Glomerular visceral epithelial cell (primary cell): ENCODE measurements at regions not wholly inside any gene's neighbourhood (a gene's known extent, or its start where the extent isn't known, plus 50 kb on each side); places are given as distances from the start of the nearest gene placed in this dataset.

Experiments used
- DNase-seq: peaks from one replicate; pipeline ENCODE4 v3.0.0-alpha.2; 2016; ENCODE audit errors: extremely low spot score

DNA sequence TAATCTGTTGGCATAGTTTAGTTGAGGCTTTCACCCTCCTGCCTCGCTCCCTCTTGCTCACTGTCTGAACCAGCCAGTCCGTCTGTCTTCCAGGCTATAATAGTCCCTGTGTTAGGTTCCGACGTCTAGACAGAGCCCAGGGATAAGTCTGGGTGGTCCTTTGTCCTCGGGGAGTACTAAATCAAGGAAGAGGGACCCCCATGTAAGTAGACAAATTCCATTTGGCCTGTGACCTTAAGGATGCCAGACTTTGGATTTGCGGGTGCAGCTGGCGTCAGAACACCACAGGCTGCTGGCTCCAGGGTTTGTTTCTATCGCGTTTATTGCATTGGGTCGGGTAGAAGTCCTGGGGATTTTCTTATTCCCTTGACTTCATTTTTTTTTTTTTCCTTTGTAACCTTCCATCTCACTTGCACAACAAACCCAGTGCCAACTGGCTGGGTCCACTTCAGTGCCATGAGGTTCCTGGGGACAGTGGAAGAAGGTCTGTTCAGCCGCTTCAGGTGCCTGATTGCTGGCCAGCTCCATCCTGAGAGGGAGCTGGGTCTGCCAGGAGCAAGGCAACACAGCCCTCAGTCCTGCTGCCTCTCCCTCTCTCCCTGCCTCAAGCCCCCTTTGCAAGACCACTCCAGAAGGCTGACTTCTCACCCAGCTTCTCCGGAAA is 95.4 kb upstream of the KLHL25 start:
- DNase-seq, result no peak

DNA sequence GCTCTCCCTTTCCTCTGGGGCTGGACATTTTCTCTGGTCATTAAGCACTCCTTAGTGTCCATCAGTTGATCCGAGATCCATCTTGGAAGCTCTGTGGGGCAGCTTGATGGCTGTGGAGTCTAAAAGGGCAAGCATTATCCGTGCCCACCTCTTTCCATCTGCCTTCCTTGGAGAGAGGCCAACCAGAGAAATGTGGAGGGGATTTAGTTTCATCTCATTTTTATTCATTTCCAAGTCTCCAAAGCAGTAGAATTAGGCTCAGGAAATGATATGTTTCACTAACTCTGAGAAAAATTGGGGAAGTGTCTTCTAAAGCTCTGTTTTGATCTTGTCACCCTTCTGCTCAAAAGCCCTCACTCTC is 95.9 kb upstream of the KLHL25 start:
- no peak for DNase-seq

DNA sequence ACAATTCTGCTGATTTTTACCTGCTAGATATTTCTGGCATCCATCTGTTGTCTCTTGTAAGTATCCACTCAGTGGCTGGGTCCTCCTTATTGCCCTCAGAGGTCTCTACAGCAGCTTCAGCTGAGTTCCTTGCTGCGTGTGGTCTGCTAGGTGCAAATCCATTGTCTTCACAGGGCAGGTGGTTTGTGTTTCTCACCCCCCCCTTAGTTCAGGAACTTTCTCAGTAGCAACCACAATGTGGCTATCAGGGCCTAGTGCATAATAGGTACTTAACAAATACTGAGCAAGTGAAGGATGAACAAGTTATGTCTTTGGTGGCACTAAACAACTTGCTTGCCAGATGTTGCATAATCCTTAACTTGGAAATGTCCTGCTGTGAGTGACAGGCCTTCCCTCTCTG is 96.7 kb upstream of the KLHL25 start:
- DNase-seq, result no peak

DNA sequence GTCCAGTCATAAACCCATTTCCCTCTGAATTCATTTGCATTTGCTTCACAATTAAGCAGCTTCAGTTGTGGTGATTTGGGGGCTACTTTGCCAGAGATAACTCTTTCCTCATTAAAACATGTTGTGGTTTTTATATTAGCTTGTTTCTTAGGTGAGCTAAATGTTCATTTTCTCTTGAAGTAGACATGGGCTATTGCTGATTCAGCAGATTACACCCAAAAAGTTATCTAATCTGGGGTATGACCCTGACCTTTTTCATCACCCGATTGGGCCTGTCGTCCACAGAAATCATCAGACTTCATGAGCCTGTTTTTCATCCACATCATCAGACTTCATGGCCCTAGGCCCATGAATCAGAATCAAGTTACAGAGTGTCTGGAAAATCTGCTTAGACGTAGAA is 97.5 kb upstream of the KLHL25 start:
- no peak for DNase-seq

DNA sequence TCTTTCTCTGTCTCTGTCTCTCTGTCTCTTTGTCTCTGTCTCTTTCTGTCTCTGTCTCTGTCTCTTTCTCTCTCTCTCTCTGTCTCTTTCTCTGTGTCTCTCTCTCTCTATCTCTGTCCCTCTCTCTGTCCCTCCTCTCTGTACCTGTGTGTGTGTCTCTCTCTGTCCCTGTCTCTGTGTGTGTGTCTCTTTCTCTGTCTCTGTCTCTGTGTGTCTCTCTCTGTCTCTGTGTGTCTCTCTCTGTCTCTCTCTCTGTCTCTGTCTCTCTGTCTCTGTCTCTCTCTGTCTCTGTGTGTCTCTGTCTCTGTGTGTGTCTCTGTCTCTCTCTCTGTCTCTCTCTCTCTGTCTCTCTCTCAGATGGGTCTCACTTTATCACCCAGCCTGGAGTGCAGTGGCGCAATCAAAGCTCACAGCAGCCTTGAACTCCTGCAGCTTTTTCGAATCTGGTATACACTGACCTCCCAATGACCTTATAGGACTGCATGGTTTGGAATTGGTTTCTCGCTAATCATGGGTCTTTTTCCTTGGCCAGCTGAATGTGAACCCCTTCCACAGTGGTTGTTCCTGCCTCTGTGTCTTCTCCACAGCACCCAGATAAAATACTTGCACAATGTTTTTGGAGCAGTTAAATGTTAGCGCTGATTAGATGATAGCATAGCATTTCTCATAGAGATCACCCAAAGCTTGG is 102.6 kb upstream of the KLHL25 start:
- no peak for DNase-seq

DNA sequence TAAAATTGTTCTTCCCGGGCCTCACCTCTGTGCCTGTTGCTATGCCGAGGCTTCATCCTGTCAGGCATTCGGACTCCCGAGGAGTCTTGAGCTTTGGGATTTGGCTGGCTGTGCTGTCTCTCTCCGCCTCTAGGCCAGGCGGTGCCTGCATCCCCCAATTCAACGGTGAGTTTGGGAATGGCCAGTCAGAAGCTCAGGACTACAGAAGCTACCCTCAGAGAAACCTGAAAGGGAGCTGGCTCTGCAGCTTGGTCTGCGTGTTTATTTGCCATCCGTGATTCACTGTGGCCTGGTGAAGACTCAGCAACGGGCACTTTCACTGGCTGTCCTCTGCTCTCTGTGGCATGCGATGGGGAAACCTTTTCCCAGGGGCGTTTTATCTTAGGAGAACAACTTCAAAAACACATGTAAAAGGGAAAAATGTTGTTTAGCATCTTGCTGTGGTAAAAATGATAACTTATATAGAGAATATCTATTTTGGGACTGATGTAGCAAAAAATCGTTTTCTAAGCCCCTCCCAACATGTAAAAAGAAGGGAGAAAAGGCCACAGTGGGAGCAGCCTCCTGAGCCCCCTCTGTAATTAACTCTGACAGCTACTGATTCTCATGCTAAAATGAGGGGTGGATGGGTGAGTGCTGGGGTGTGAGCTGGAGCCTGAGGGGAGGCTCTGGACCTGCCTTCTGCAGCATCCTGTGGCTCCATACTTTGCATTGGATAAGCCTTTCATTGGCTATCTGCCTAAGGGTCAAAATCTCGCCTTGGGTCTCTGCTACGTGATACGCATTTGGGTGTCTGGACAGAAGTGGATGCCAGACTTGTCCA is 103.4 kb upstream of the KLHL25 start:
- no peak for DNase-seq

DNA sequence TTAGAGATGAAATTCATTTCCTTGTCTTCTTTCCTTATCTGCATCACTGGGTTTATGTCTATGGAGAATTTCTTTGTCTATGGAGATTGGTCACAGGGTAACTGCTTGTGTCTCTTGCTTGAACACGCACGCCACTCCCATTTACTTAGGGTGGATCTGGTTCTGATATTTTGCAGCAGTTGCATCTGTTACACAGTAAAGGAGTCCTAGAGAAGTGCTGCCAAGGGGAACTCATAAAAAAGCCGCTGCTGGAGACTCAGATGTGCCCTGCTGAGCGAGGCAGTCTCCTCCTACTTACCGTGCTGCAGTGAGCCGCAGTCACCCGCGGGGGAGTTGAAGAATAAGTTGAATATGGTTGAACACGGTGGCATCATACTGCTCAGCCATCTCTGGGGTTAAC is 105.2 kb upstream of the KLHL25 start:
- no peak for DNase-seq

- DNase-seq, result no peak
Observed at GRCh38 chr15:85905751-85906450, 111.2 kb upstream of the KLHL25 start.

DNA sequence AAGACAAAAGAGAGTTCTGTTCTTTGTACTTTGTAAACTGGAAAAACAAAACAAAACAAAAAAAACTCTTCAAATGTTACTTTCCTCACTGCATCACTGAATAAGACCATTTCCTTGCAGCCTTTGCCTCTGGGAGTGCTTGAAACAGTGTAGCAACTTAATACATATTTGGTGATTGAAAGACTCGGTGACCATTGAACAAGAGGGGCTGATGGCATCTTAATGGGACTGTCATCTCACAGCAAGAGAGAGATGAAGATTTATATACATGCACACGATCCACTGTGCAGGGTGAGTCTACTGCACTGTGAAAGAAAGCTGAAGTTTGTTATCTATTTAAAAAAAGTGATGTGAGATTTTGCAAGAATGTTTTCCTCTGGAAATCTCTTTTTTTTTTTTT is 111.9 kb upstream of the KLHL25 start:
- no peak for DNase-seq

DNA sequence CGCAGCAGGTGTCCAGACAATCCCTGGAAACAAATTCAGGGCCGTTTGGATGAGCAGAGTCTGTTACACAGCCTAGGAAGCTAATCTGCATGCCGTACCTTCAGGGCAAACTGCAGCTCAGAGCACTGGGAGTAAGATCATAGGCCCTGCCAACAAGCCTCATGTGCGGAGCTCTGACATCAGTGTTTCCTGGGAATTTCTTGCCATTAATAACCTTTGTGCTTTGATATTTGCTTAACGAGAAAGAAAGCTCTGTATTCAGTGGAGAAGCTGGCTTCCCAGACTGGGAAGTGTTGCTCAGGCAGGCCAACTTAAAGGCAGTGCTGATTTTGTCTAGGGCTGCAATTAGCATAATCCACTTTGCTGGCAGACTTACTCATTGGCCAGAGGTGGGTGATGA is 116.1 kb upstream of the KLHL25 start:
- DNase-seq, result no peak

- DNase-seq, result no peak
Observed at GRCh38 chr15:85913461-85913860, 118.7 kb upstream of the KLHL25 start.

GRCh38 chr15:85920956-85921355 is 126.2 kb upstream of the KLHL25 start:
- no peak for DNase-seq

DNA sequence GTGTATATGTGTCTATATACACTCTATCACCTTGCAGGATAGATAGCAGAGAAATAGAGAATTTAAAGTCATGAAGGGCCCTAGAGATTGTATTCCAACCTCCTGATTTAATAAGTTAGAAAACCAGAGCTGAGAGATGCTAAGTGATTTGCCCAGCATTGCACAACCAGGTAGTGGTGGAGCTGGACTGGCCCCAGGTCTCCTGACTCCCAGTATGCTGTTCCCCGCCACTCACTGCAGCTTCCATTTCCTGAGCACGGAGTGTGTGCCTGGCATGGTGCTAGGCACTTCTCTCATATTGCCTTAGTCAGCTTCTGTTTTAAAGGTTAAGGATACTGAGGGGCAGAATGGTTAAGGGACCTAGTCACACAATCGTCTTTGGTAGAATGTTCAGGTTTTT is 129.4 kb upstream of the KLHL25 start:
- no peak for DNase-seq

GRCh38 chr15:85925649-85926237 is 131.0 kb upstream of the KLHL25 start:
- DNase-seq, result no peak

GRCh38 chr15:85926834-85927233 is 132.1 kb upstream of the KLHL25 start:
- no peak for DNase-seq

GRCh38 chr15:85927931-85928537 is 133.3 kb upstream of the KLHL25 start:
- DNase-seq, result no peak

GRCh38 chr15:85929786-85930185 is 135.1 kb upstream of the KLHL25 start:
- DNase-seq, result no peak

- DNase-seq, result no peak
Observed at GRCh38 chr15:85932391-85932790, 137.7 kb upstream of the KLHL25 start.

DNA sequence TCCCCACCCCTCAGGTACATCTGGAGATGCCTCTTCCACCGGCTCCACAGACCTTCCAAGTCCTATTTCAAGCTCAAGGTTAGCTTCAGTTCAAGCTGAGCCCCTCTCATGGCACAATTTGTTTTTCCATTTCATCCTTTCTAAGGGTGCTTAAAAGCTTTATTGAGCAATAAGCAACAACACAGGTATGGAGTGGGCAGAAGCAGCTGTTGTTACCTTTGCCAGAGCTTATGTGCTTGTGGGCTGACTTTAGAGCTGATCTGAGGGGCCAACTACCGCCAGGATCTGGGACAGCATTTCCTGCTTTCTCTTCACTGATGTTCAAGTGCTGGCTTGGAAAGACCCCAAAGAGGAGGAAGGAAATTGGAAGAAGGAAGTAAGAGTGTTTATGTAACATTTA is 140.0 kb upstream of the KLHL25 start:
- DNase-seq, result no peak

GRCh38 chr15:85935182-85935581 is 140.5 kb upstream of the KLHL25 start:
- DNase-seq, result no peak

- DNase-seq, result no peak
Observed at GRCh38 chr15:85937661-85938060, 142.0 kb upstream of the AGBL1 start.
